Neural progenitor cell (in vitro differentiated cells): ENCODE measurements at regions not wholly inside any gene's neighbourhood (a gene's known extent, or its start where the extent isn't known, plus 50 kb on each side); places are given as distances from the start of the nearest gene placed in this dataset.
"Not testable (repeated sequence)": the region's sequence is repeated elsewhere in the genome, so short reads cannot be mapped to it uniquely, and the experiment has no call there.

ENCODE experiments used
- DNase-seq: peaks from one replicate; pipeline ENCODE4 v3.0.0-alpha.2; 2016; ENCODE audit warnings: low spot score
- H2AFZ ChIP-seq: fragments of 200-600 bp; sonication (generic); replicated peaks from 2 replicates; pipeline ENCODE4 v1.6.1; 2016; ENCODE audit warnings: antibody characterized with exemption
- H3F3A ChIP-seq: fragments of 200-600 bp; sonication (generic); 2 replicates; pipeline ENCODE4 v1.6.1; 2016; ENCODE audit warnings: antibody characterized with exemption, low read depth
- H3K27ac ChIP-seq: fragments of 200-600 bp; sonication (generic); 2 replicates; pipeline ENCODE4 v1.5.1; 2016; ENCODE audit warnings: mild to moderate bottlenecking
- H3K27me3 ChIP-seq: fragments of 200-600 bp; sonication (generic); 2 replicates; pipeline ENCODE4 v1.6.1; 2016; ENCODE audit warnings: mild to moderate bottlenecking, moderate library complexity
- H3K36me3 ChIP-seq: fragments of 200-600 bp; sonication (generic); 2 replicates; pipeline ENCODE4 v1.5.1; 2016
- H3K4me1 ChIP-seq: fragments of 200-600 bp; sonication (generic); 2 replicates; pipeline ENCODE4 v1.6.1; 2016; ENCODE audit warnings: mixed run types
- H3K4me2 ChIP-seq: fragments of 200-600 bp; sonication (generic); 2 replicates; pipeline ENCODE4 v1.6.1; 2016
- H3K4me3 ChIP-seq: fragments of 200-600 bp; sonication (generic); 2 replicates; pipeline ENCODE4 v1.5.1; 2016
- H3K79me2 ChIP-seq: fragments of 200-600 bp; sonication (generic); 2 replicates; pipeline ENCODE4 v1.6.1; 2016; ENCODE audit warnings: low read depth
- H3K9ac ChIP-seq: fragments of 200-600 bp; sonication (generic); 2 replicates; pipeline ENCODE4 v1.6.1; 2016
- H3K9me3 ChIP-seq: fragments of 200-600 bp; sonication (generic); 2 replicates; pipeline ENCODE4 v1.5.1; 2016; ENCODE audit warnings: low read depth
- H4K20me1 ChIP-seq: fragments of 200-600 bp; sonication (generic); 2 replicates; pipeline ENCODE4 v1.6.1; 2016; ENCODE audit warnings: low read depth
- H3K27ac Mint-ChIP-seq: 3 replicates; pipeline ENCODE4 v1.8.0; 2021; ENCODE audit warnings: mixed read lengths
- H3K27me3 Mint-ChIP-seq: 2 replicates; pipeline ENCODE4 v1.8.0; 2022; ENCODE audit warnings: low read depth, mild to moderate bottlenecking, inconsistent platforms, moderate library complexity, mixed read lengths; ENCODE audit not compliant: insufficient read depth
- H3K36me3 Mint-ChIP-seq: 3 replicates; pipeline ENCODE4 v1.8.0; 2021; ENCODE audit warnings: mixed read lengths
- H3K4me1 Mint-ChIP-seq: 3 replicates; pipeline ENCODE4 v1.8.0; 2021; ENCODE audit warnings: mixed read lengths
- H3K4me3 Mint-ChIP-seq: 3 replicates; pipeline ENCODE4 v1.8.0; 2021; ENCODE audit warnings: mild to moderate bottlenecking, moderate library complexity, mixed read lengths
- H3K9me3 Mint-ChIP-seq: 3 replicates; pipeline ENCODE4 v1.8.0; 2020; ENCODE audit warnings: mixed read lengths
- EZH2 ChIP-seq: fragments of 200-600 bp; sonication (generic); IDR thresholded peaks from 2 replicates; pipeline ENCODE4 v1.6.1; 2017; ENCODE audit warnings: antibody characterized with exemption, mild to moderate bottlenecking, moderate library complexity
- EZH2phosphoT487 ChIP-seq: fragments of 200-600 bp; sonication (generic); IDR thresholded peaks from 2 replicates; pipeline ENCODE4 v1.6.1; 2017; ENCODE audit warnings: antibody characterized with exemption
- TF ChIP-seq, protein P1 (sequence below): fragments of 200-600 bp; sonication (generic); IDR thresholded peaks from 2 replicates; pipeline ENCODE4 v1.5.1; 2017; ENCODE audit warnings: antibody characterized with exemption, mild to moderate bottlenecking

DNA sequence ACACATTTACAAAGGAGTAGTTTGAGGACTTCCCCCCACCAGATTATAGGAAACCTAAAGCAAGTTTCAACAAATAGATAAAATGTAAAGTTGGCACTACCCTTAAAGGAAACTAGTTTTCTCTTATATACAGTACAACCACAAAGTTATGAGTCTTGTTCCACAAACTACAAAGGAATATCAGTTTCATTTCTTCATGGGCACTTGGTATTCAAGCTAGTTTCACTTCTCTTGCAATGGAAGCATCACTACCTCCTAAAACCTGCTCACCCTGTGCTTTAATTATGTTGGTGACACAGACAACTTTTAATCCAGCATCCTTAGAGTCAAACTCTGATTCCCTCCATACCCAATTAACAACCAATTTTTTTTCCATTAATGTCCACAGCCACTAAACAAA, 707.0 kb downstream of the ROBO2 start:
- peaks cover 6% of the 10 kb centered on the region for H3K4me1 ChIP-seq
- H3K36me3 ChIP-seq, result no peaks in the 10 kb centered on the region
- no peak overlapping the region for H3K9ac ChIP-seq
- no peaks in the 10 kb centered on the region for H3K79me2 ChIP-seq
- H3K27ac ChIP-seq, result no peak overlapping the region
- no peaks in the 10 kb centered on the region for H3K27me3 Mint-ChIP-seq
- H3F3A ChIP-seq, result no peaks in the 10 kb centered on the region
- no peak overlapping the region for H2AFZ ChIP-seq
- no peak overlapping the region for H3K4me3 ChIP-seq
- H3K4me1 Mint-ChIP-seq, result no peaks in the 10 kb centered on the region
- no peak overlapping the region for H3K4me2 ChIP-seq
- H3K9me3 ChIP-seq, result no peaks in the 10 kb centered on the region
- H3K9me3 Mint-ChIP-seq, result no peaks in the 10 kb centered on the region
- H3K27ac Mint-ChIP-seq, result no peak overlapping the region
- H3K27me3 ChIP-seq, result no peaks in the 10 kb centered on the region
- H4K20me1 ChIP-seq, result no peaks in the 10 kb centered on the region
- no peak for DNase-seq
- no peak overlapping the region for H3K4me3 Mint-ChIP-seq
- no peaks in the 10 kb centered on the region for H3K36me3 Mint-ChIP-seq
- no peak for TF ChIP-seq EZH2phosphoT487
- TF ChIP-seq, protein P1, sequence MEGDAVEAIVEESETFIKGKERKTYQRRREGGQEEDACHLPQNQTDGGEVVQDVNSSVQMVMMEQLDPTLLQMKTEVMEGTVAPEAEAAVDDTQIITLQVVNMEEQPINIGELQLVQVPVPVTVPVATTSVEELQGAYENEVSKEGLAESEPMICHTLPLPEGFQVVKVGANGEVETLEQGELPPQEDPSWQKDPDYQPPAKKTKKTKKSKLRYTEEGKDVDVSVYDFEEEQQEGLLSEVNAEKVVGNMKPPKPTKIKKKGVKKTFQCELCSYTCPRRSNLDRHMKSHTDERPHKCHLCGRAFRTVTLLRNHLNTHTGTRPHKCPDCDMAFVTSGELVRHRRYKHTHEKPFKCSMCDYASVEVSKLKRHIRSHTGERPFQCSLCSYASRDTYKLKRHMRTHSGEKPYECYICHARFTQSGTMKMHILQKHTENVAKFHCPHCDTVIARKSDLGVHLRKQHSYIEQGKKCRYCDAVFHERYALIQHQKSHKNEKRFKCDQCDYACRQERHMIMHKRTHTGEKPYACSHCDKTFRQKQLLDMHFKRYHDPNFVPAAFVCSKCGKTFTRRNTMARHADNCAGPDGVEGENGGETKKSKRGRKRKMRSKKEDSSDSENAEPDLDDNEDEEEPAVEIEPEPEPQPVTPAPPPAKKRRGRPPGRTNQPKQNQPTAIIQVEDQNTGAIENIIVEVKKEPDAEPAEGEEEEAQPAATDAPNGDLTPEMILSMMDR, result no peak
- no peak for TF ChIP-seq EZH2

DNA sequence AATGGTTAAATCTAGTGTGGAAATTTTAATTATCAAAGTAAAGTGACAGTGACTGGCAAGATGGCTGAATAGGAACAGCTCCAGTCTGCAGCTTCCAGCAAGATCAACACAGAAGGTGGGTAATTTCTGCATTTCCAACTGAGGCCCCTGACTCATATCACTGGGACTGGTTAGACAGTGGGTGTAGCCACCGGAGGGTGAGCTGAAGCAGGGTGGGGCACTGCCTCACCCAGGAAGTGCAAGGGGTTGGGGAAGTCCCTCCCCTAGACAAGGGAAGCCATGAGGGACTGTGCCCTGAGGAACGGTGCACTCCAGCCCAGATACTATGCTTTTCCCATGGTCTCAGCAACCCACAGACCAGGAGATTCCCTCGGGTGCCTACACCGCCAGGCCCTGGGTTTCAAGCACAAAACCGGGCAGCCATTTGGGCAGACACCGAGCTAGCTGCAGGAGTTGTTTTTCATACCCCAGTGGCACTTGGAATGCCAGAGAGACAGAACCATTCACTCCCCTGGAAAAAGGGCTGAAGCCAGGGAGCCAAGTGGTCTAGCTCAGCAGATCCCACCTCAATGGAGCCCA, 716.6 kb downstream of the ROBO2 start:
- H3K9me3 Mint-ChIP-seq, result peaks cover 31% of the 10 kb centered on the region
- not testable (repeated sequence) for H3K79me2 ChIP-seq, H3K27ac Mint-ChIP-seq, H3K4me1 Mint-ChIP-seq, H3K36me3 Mint-ChIP-seq, H3K36me3 ChIP-seq, H3K4me3 Mint-ChIP-seq, H3F3A ChIP-seq, H3K9me3 ChIP-seq, H3K4me3 ChIP-seq, H4K20me1 ChIP-seq, H3K9ac ChIP-seq, H3K27me3 Mint-ChIP-seq, H3K4me2 ChIP-seq, H3K27me3 ChIP-seq, H3K27ac ChIP-seq, H2AFZ ChIP-seq, H3K4me1 ChIP-seq, DNase-seq

DNA sequence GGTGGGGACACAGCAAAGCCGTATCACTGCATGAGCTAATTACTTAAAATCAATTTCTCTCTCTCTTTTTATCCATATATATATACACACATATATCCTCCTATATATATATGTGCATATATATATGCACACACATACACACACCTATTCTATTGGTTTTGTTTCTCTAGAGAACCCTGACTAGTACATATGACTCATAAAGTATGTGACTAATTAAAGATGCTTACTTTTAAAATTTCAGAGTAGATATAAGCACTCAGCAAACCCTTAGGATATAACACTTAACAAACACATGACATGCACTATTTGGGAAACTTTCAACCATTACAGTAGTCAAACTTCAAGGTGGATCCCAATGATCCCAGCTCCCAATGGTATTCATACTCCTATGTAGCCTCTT, 732.6 kb downstream of the ROBO2 start:
- H3K27ac ChIP-seq, result no peak overlapping the region
- Mint-ChIP-seq H3K4me3 (no peak overlapping the region), H3K9me3 (peaks cover 22% of the 10 kb centered on the region), H3K36me3 (peaks cover 5% of the 10 kb centered on the region), H3K27me3 (peaks cover 5% of the 10 kb centered on the region), H3K4me1 (peaks cover 6% of the 10 kb centered on the region), H3K27ac (no peak overlapping the region)
- H3F3A ChIP-seq, result no peaks in the 10 kb centered on the region
- H2AFZ ChIP-seq, result no peak overlapping the region
- H3K4me3 ChIP-seq, result no peak overlapping the region
- no peaks in the 10 kb centered on the region for H3K79me2 ChIP-seq
- no peak overlapping the region for H3K9ac ChIP-seq
- H3K4me2 ChIP-seq, result no peak overlapping the region
- no peaks in the 10 kb centered on the region for H3K36me3 ChIP-seq
- H4K20me1 ChIP-seq, result no peaks in the 10 kb centered on the region
- H3K9me3 ChIP-seq, result no peaks in the 10 kb centered on the region
- no peaks in the 10 kb centered on the region for H3K27me3 ChIP-seq
- DNase-seq, result no peak
- peaks cover 5% of the 10 kb centered on the region for H3K4me1 ChIP-seq
- no peak for TF ChIP-seq EZH2
- TF ChIP-seq, protein P1, result no peak

DNA sequence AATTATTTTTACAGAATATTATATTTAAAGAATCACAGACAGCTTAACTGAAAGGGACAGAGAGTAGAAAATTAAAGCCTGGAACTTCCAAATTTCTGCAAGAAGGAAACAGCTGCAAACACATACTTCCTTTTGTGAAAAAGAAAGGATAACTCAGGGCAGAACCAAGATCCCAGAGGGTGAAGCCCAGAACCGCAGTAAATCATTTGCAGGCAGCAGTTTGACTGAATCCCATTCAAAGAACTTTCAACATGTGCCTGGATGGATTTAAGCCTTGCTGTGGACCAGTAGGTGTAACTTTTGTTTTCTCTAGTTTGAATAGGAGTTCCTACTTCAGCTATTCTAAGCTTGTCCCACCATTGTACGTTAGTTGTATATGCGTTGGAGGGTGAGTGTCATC, 733.2 kb downstream of the ROBO2 start:
- Mint-ChIP-seq H3K4me1 (peaks cover 6% of the 10 kb centered on the region), H3K27ac (no peak overlapping the region), H3K9me3 (peaks cover 22% of the 10 kb centered on the region), H3K36me3 (peaks cover 5% of the 10 kb centered on the region), H3K4me3 (no peak overlapping the region), H3K27me3 (peaks cover 5% of the 10 kb centered on the region)
- Histone ChIP-seq H3K9me3 (no peaks in the 10 kb centered on the region), H4K20me1 (no peaks in the 10 kb centered on the region), H3F3A (no peaks in the 10 kb centered on the region), H3K4me3 (no peak overlapping the region), H3K27ac (no peak overlapping the region), H3K27me3 (no peaks in the 10 kb centered on the region), H3K9ac (no peak overlapping the region), H3K4me2 (no peak overlapping the region), H3K36me3 (no peaks in the 10 kb centered on the region), H3K4me1 (peaks cover 5% of the 10 kb centered on the region), H3K79me2 (no peaks in the 10 kb centered on the region), H2AFZ (no peak overlapping the region)
- DNase-seq, result no peak
- TF ChIP-seq EZH2phosphoT487 (no peak), EZH2 (no peak)
- TF ChIP-seq, protein P1, result no peak
